Adrenal gland (tissue), 9 donors: ENCODE measurements at regions not wholly inside any gene's neighbourhood (a gene's known extent, or its start where the extent isn't known, plus 50 kb on each side); places are given as distances from the start of the nearest gene placed in this dataset.
A peak's percentile ranks its signal among the peaks of the same experiment; 100 is the strongest.

Experiments
- DNase-seq, 7 donors: peaks; one replicate each; pipeline ENCODE4 v3.0.0-alpha.2; 2019 to 2020
- H3K27ac ChIP-seq, 5 donors: fragments of 200-600 bp; sonication (generic) in 4 of 5; 1 replicate in 3 of 5; 2 replicates in 2 of 5; pipeline versions ENCODE4 v1.5.1 to v1.8.0; 2016 to 2020; ENCODE audit warnings: mild to moderate bottlenecking in 1 of 5
- H3K27me3 ChIP-seq: fragments of 200-600 bp; 2 replicates; pipeline ENCODE4 v1.8.0; 2021
- H3K36me3 ChIP-seq, 2 donors: fragments of 200-600 bp; replicated peaks in 1 of 2; 1 replicate in 1 of 2; 2 replicates in 1 of 2; pipeline versions ENCODE4 v1.5.1 to v1.8.0; 2018 to 2022
- H3K4me1 ChIP-seq, 2 donors: fragments of 200-600 bp; replicated peaks in 1 of 2; 1 replicate in 1 of 2; 2 replicates in 1 of 2; pipeline versions ENCODE4 v1.5.1 to v1.8.0; 2018 to 2021
- H3K4me3 ChIP-seq, 4 donors: fragments of 200-600 bp; sonication (generic) in 3 of 4; one replicate each; pipeline ENCODE4 v1.5.1; 2016 to 2018
- H3K9me3 ChIP-seq, 3 donors: fragments of 200-600 bp; sonication (generic) in 1 of 3; replicated peaks in 1 of 3; 1 replicate in 2 of 3; 2 replicates in 1 of 3; pipeline versions ENCODE4 v1.5.1 to v1.8.0; 2016 to 2021
- POLR2A ChIP-seq, 2 donors: fragments of 450-650 bp; IDR thresholded peaks; one replicate each; pipeline ENCODE4 v1.6.1; 2017; ENCODE audit warnings: antibody characterized with exemption in 2 of 2, mild to moderate bottlenecking in 2 of 2, moderate library complexity in 1 of 2
- WGBS, 4 donors: extraction: QIAGEN DNeasy Blood & Tissue Kit in 2 of 4; methylation state at CpG; one replicate each; pipeline versions ENCODE4 v1.1.5 to v1.1.7; 2013 to 2017; 5-methylcytosine and 5-hydroxymethylcytosine counted together
- intact Hi-C, 2 donors: fragments of 100-400 bp; cut with DNase I; formaldehyde crosslinking; loops; one replicate each; pipeline versions ENCODE4 v1.14.1 to v1.15.0; 2022 to 2023
- TF ChIP-seq, protein P1 (sequence below), 6 experiments: fragments of 450-650 bp in 4 of 6; fragments of 200-600 bp in 2 of 6; sonication (generic) in 1 of 6; IDR thresholded peaks; 1 replicate in 5 of 6; 2 replicates in 1 of 6; pipeline versions ENCODE4 v1.5.1 to v1.8.0; 2016 to 2021; ENCODE audit warnings: antibody characterized with exemption in 6 of 6, mild to moderate bottlenecking in 2 of 6, moderate library complexity in 1 of 6
- donor health status: healthy with polysubstance abuse.
- donor health status: Bipolar disorder and iron deficiency.
- donor health status: DM: yes; HTN: yes; CAD: no.
- donor health status: DM: no; HTN: no; CAD: no.
- donor health status: DM: no; HTN: no; CAD: no.

DNA sequence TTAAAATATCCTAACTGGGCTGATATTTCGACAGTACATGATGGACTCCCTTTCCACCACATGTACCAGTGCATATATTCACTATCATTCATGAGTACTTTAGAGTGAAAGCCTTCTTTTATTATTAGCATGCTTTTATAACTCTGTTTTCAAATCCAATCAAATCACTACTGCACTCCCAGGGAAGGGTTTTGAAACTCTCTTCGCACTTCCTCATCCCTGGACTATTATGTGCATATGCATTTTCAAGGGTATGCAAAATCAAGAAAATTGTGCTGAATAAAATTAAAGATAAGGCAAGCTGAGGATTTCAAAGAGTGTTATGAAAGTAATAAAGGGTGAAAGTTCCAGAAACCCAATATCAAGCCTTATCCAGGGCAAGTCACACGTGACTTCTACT is 411.4 kb upstream of the PDZRN3 start:
- H3K4me3 ChIP-seq: no peak overlapping the region
- no peaks in the 10 kb centered on the region for H3K36me3 ChIP-seq
- intact Hi-C loops: no loop called here
- no peak for DNase-seq
- no peaks in the 10 kb centered on the region for H3K4me1 ChIP-seq
- peaks cover 0 to 3% (median 0%) of the 10 kb centered on the region in 3 donors for H3K9me3 ChIP-seq
- 86 to 95% (median 91%) methylated on average over 3 of the region's 3 CpGs for WGBS, 4 donors
- TF ChIP-seq, protein P1, sequence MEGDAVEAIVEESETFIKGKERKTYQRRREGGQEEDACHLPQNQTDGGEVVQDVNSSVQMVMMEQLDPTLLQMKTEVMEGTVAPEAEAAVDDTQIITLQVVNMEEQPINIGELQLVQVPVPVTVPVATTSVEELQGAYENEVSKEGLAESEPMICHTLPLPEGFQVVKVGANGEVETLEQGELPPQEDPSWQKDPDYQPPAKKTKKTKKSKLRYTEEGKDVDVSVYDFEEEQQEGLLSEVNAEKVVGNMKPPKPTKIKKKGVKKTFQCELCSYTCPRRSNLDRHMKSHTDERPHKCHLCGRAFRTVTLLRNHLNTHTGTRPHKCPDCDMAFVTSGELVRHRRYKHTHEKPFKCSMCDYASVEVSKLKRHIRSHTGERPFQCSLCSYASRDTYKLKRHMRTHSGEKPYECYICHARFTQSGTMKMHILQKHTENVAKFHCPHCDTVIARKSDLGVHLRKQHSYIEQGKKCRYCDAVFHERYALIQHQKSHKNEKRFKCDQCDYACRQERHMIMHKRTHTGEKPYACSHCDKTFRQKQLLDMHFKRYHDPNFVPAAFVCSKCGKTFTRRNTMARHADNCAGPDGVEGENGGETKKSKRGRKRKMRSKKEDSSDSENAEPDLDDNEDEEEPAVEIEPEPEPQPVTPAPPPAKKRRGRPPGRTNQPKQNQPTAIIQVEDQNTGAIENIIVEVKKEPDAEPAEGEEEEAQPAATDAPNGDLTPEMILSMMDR (IDR thresholded peaks at IDR 0.05): no peak
- no peak for TF ChIP-seq POLR2A (IDR thresholded peaks at IDR 0.05)
- no peaks in the 10 kb centered on the region for H3K27me3 ChIP-seq
- no peak overlapping the region for H3K27ac ChIP-seq

DNA sequence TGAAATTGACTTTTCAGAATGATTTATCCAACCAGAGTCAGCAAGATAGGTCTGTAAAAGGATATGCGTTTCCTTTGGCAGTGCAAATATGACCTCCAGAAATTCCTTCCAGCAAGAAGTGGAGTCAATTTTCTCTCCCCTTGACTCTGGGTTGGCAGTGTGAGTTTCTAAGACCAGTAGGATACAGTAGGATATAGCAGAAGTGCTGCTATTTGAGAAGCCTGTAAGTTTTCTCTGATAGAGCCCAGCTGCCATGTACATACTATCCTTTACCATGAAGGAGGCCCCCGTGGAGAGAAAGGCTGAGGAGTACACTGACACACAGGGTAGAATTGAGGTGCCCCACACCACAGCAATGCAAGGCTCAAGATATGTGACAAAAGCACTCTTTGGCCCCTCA is 409.1 kb upstream of the PDZRN3 start:
- no peak for DNase-seq
- Histone ChIP-seq H3K4me3 (no peak overlapping the region), H3K36me3 (no peaks in the 10 kb centered on the region), H3K9me3 (peaks cover 0 to 3% (median 0%) of the 10 kb centered on the region in 3 donors), H3K27me3 (no peaks in the 10 kb centered on the region), H3K27ac (no peak overlapping the region), H3K4me1 (no peaks in the 10 kb centered on the region)
- 67 to 90% (median 76%) methylated on average over 2 of the region's 2 CpGs for WGBS, 4 donors
- intact Hi-C loops: no loop called here
- no peak for TF ChIP-seq POLR2A (IDR thresholded peaks at IDR 0.05)
- TF ChIP-seq, protein P1 (IDR thresholded peaks at IDR 0.05): no peak

DNA sequence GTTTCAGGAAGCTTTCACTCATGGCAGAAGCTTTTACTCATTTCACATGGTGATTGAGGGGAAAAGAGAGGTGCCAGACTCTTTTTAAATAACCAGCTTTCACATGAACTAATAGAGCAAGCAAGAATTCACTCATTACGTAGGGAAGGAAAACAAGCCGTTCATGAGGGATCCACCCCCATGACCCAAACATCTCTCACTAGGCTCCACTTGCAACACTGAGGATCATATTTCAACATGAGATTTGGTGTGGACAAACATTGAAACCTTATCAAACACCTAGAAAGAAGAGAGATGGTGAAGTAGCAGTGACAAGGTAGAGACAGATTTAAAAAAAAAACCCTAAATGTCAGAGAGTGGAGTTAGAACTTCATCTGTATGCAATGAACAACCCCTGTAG is 408.6 kb upstream of the PDZRN3 start:
- TF ChIP-seq, protein P1 (IDR thresholded peaks at IDR 0.05): no peak
- 61 to 71% (median 70%) methylated on average over 2 of the region's 2 CpGs for WGBS, 4 donors
- H3K9me3 ChIP-seq: peaks cover 0 to 3% (median 0%) of the 10 kb centered on the region in 3 donors
- no peak overlapping the region for H3K27ac ChIP-seq
- H3K4me1 ChIP-seq: no peaks in the 10 kb centered on the region
- H3K4me3 ChIP-seq: no peak overlapping the region
- H3K27me3 ChIP-seq: no peaks in the 10 kb centered on the region
- intact Hi-C loops: no loop called here
- no peaks in the 10 kb centered on the region for H3K36me3 ChIP-seq
- no peak for DNase-seq

DNA sequence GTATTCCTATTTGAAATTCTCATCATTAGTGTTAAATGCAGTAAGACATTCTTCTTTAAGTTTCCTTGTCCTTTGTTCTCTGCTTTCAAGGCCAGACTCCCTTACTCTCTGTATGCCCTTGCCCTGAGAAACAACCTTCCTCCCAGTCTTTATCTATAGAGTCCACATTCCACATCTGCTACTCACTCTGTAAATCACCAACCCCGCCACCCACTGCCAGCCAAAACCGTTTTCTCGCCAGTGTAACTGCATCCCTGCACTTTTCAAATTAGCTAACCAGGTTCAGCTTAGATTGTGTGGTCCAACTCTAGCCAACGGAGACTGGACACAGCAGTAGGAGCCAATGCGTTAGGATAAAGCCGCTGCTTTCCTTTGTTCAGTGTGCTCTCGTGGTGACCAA is 402.4 kb upstream of the PDZRN3 start:
- H3K9me3 ChIP-seq: no peaks in the 10 kb centered on the region
- no peaks in the 10 kb centered on the region for H3K4me1 ChIP-seq
- WGBS, 4 donors: 58 to 73% (median 66%) methylated on average over 7 of the region's 7 CpGs
- DNase-seq: peak in 4 of 7 donors; percentile 9 to 26 (median 20)
- no peak for TF ChIP-seq POLR2A (IDR thresholded peaks at IDR 0.05)
- TF ChIP-seq, protein P1 (IDR thresholded peaks at IDR 0.05): no peak
- no peak overlapping the region for H3K27ac ChIP-seq
- H3K4me3 ChIP-seq: no peak overlapping the region
- no peaks in the 10 kb centered on the region for H3K36me3 ChIP-seq
- H3K27me3 ChIP-seq: no peaks in the 10 kb centered on the region
- intact Hi-C loops: no loop called here
